Activated naive CD4-positive, alpha-beta T cell treated with anti-CD3 and anti-CD28 coated beads, Interleukin-2, amount 50 U/mL, for 16 hours (primary cell): ENCODE measurements at regions not wholly inside any gene's neighbourhood (a gene's known extent, or its start where the extent isn't known, plus 50 kb on each side); places are given as distances from the start of the nearest gene placed in this dataset.
"Not testable (repeated sequence)": the region's sequence is repeated elsewhere in the genome, so short reads cannot be mapped to it uniquely, and the experiment has no call there.

Experiments used
- DNase-seq: peaks from one replicate; pipeline ENCODE4 v3.0.0-alpha.2; 2020

DNA sequence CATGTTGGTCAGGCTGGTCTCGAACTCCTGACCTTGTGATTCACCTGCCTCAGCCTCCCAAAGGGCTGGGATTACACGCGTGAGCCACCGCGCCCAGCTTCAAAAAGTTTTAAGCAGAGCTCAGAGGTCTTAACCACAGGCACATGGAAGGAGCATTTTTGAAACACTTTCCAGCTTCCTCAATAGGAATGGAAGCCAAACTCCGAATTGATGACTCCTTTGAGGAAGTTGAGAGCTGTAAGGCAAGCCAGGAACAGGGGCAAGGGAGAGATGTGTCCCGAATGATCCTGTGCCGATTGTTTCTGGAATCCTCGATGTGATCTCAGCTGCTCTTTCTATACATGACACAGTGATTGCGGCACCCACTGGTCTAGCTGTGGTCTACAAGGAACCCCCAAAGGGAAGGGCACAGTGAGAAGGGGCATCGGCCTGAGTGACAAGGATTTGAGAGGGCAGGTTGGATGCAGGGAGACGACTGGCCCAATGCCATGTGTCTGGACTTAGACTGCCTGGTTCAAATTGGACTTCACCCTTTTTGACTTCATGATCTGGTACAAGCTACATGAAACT lies 116.2 kb downstream of the ADRA2C start:
- DNase-seq, result not testable (repeated sequence)

DNA sequence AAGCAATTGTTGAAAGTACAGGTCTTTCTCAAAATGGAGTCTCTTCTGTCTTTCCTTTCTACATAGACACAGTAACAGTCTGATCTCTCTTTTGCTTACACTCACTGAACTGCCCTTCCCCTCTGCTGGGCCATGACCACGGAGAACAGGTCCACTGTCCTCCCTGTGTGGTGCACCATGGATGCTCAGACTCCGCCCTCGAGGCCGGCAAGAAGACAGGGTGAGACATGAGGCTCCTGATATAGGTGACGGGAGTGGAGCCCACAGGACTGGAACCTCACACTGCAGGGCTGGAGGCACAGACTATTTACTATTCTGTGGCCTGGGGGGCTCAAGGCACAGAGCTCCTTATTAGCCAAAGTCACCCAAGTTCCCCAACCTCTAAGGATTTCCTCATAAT lies 118.1 kb downstream of the ADRA2C start:
- DNase-seq, result not testable (repeated sequence)

DNA sequence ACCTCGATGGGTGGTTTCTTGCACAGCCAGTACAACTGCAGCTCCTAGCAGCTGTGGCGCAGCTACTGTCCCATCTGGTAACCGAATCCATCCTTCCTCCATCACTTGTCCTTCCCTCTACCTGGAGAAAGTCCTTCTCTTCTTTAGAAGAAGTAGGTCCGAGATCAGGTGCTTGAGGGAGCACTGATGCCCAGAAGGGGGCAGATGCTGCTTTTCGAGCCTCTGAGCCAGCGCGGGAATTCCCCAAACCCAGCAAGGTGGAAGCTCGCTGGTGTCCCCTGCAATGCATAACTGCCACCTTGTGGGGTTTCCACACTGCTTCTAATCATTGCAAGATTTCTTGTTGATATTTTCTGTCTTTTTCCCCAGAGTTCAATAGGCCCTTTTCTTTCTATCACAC lies 127.4 kb downstream of the ADRA2C start:
- not testable (repeated sequence) for DNase-seq

GRCh38 chr4:3894086-3894959 lies 128.1 kb downstream of the ADRA2C start:
- DNase-seq, result not testable (repeated sequence)

GRCh38 chr4:3896441-3896840 lies 130.3 kb downstream of the ADRA2C start:
- DNase-seq, result no peak

GRCh38 chr4:3896871-3897578 lies 130.8 kb downstream of the ADRA2C start:
- not testable (repeated sequence) for DNase-seq

DNA sequence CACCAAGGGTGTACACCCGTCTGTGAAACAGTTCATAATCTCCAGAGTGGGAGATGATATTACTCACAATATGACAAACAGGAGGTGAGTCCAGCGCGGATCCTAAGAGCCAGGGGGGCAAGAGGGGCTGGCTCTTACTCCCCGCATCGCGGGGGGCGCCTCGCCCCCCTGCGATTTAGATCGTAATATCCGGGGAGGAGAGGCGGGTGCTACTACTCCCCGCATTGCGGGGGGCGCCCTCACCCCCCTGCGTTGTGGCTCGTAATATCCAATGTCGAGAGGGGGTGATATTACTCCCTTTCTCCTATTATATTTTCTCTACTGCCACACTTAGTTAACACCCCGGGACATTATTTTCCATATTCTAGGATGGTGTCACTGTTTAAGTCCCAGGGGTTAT lies 131.9 kb downstream of the ADRA2C start:
- DNase-seq, result no peak

GRCh38 chr4:3898928-3899327 lies 132.7 kb downstream of the ADRA2C start:
- DNase-seq, result not testable (repeated sequence)

GRCh38 chr4:3904264-3904955 lies 138.2 kb downstream of the ADRA2C start:
- not testable (repeated sequence) for DNase-seq

DNA sequence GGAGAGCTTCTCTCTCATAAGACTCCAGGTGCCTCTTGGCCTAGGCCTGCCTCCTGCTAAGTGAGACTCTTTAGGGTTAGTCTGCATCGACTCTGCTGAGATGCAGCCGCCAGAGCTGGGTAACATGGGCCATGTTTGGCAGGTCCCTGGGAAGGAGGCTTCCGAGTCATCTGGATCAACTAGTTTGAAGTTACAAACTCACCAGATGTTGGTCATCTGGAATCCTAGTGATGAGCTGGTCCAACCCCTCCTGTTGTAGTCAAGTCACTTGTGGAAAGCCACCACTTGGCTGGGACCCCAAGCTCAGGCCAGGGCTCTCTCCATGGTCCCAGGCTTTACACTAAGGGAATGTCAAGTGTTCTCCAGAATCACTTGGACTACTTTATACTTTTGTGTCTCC lies 143.4 kb downstream of the ADRA2C start:
- DNase-seq, result not testable (repeated sequence)

DNA sequence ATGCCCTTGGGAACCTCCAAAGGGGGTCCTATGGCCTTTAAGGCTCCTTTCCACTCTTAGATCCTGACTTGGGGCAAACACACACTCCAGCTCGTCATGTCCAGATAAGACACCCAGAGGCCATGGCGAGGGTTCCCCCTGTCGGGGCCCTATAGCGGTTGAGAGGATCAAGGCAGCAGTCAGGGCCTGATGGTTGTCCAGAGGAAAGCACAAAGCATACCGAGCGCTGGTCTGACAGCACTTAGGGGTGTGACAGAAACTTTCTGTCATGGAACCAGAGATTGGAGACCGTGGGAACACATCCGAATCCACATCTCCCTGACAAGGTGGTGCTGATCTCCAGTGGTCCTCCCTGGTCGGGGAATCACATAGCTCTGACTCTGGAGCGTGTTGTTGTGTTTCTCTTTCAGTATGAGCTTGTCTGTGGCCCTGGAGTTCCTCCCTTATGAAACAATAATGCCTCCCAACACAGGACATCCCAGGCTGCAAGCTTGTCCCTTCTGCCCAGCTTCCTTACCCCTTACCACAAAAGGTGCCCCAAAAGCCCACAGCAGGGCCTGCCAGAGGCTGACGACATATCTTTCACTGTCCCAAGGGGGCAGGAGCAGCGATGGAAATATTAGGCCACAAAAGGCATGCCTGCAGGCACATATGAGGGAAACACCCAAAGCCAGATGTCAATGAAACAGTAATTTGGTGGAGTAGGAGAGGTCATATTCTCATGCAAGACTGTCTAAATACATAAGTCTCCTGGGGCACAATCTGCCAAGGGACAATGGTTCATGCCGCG lies 144.2 kb downstream of the ADRA2C start:
- DNase-seq, result not testable (repeated sequence)

DNA sequence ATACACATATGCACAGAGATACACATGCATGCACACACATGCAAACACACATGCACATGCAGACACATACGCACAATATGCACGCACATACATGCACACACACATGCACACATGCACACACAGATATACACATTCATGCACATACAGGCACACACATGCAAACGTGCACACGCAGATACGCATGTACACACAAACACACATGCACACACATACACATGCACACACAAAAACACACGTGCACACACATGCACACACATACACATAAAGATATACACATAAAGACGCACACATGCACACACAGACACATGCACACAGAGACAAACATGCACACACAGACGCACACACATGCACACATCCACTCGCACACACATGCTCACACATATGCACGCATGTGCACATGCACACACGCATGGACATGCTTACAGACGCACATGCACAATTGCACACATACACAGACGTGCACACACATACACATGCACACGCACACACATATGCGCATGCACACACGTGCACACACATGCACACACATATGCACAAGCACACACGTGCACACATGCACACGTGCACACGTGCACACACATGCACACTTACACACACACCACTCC lies 145.2 kb downstream of the ADRA2C start:
- DNase-seq, result no peak

DNA sequence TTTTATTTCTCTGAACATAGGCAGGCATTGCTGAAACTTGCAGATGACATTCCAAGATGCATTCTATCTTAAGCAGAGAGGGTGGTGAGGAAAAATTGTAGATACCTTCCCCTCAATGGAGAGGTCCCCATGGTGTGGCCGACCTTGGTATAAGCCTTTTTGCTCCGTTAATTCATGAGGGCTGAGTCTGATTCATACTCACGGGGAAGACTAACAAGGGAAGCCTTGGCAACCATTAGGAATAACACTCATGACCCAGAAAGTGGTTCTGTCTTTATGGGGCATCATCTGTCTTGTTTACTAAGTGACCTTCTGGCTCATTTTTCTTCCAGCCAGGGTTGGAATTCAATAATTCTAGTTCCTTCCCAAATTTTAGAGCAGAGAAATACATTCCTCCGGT lies 148.3 kb downstream of the ADRA2C start:
- not testable (repeated sequence) for DNase-seq

DNA sequence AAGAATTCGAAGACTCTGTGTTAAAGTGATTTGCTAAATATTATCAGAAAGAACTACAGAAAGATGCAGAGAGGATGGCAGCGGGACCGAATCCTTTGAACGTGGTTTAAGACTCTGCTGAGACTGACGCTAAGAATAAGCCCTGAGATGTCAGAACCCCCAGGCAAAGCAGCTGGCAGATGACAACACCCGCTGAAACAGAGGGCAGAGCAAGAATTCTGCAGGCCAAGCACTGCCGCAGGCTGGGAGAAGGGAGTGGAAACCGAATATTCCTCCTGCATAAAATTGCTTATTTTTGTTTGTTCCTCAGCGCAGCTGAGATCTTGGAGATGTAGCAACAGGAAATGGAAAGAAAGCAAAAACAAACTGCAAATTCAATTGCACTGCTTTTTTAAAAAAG lies 153.3 kb downstream of the ADRA2C start:
- DNase-seq, result not testable (repeated sequence)

GRCh38 chr4:3921902-3922301 lies 155.7 kb downstream of the ADRA2C start:
- not testable (repeated sequence) for DNase-seq

DNA sequence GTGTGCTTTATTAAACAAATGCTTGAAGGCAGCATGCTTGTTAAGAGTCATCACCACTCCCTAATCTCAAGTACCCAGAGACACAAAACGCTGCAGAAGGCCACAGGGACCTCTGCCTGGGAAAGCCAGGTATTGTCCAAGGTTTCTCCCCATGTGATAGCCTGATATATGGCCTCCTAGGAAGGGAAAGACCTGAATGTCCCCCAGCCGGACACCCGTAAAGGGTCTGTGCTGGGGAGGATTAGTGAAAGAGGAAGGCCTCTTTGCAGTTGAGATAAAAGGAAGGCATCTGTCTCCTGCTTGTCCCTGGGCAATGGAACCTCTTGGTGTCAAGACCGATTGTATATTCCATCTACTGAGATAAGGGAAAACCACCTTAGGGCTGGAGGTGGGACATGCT lies 159.7 kb downstream of the ADRA2C start:
- DNase-seq, result not testable (repeated sequence)

DNA sequence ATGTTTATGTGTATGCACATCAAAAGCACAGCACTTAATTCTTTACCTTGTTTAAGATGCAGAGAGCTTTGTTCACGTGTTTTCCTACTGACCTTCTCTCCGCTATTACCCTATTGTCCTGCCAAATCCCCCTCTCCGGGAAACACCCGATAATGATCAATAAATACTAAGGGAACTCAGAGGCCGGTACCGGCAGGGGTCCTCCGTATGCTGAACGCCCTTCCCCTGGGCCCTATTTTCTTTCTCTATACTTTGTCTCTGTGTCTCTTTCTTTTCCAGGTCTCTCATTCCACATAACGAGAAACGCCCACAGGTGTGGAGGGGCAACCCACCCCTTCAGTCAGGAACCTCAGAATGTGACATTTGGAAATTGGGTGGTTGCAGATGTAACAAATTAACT lies 160.1 kb downstream of the ADRA2C start:
- not testable (repeated sequence) for DNase-seq

DNA sequence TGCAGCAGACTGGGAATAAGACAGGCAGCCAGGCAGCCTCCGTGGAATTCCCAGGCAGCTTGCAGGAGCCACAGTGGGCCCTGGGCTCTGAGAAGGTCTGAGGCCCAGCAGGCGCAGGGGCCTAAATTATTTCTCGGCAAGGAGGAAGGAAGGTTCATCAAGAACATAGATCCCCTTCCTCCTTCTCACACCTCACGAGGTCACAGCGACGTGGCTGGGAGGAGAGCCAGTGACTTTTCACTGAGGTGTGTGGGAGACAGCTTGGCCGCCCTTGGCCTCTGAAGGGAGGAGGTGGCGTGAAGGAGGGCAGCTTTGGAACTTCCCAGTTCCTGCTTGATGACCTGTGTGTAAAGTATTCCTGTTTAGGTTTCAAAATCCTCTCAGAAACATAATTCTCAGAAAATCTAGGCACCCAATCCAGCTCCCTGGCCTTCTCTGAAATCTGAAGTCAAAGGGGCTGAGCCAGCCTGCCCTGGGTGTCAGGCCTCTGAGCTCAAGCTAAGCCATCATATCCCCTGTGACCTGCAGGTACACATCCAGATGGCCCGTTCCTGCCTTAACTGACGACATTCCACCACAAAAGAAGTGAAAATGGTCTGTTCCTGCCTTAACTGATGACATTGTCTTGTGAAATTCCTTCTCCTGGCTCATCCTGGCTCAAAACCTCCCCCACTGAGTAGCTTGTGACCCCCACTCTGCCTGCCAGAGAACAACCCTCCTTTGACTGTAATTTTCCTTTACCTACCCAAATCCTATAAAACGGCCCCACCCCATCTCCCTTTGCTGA lies 161.0 kb downstream of the ADRA2C start:
- DNase-seq, result not testable (repeated sequence)

DNA sequence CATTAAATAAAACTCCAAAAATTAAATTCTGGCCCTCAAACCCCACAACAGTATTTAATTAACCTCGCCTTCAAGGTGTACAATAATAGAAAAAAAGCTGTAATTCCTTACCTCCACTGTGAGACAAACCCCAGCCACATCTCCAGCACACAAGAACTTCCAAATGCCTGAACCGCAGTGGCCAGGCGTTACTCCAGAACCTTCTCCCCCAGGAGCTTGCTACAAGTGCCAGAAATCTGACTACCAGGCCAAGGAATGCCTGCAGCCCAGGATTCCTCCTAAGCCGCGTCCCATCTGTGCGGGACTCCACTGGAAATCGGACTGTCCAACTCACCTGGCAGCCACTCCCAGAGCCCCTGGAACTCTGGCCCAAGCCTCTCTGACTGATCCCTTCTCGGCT lies 163.2 kb downstream of the ADRA2C start:
- DNase-seq, result not testable (repeated sequence)

GRCh38 chr4:3932734-3933133 lies 166.5 kb downstream of the ADRA2C start:
- not testable (repeated sequence) for DNase-seq

- not testable (repeated sequence) for DNase-seq
Observed at GRCh38 chr4:3935406-3935805, 169.2 kb downstream of the ADRA2C start.
